A673 (cell line): ENCODE measurements at regions not wholly inside any gene's neighbourhood (a gene's known extent, or its start where the extent isn't known, plus 50 kb on each side); places are given as distances from the start of the nearest gene placed in this dataset.

Experiments
- CTCF ChIP-seq: fragments of 300-800, 200-600 bp; sonication (generic); conservative IDR thresholded peaks from 2 replicates; pipeline ENCODE4 v1.5.1; 2017; ENCODE audit warnings: low read depth, mild to moderate bottlenecking, antibody characterized with exemption, low read length, moderate library complexity, mixed read lengths
- EZH2 ChIP-seq: fragments of 200-600 bp; sonication (generic); IDR thresholded peaks from 2 replicates; pipeline ENCODE4 v1.6.1; 2017; ENCODE audit warnings: borderline replicate concordance, low read depth, mild to moderate bottlenecking, mixed read lengths, antibody characterized with exemption, low read length; ENCODE audit not compliant: poor library complexity, severe bottlenecking

GRCh38 chr11:12060385-12060985 lies 49.9 kb upstream of the MICAL2 start:
- TF ChIP-seq CTCF: no peak
- TF ChIP-seq EZH2: no peak
